ENCODE measurements at regions not wholly inside any gene's neighbourhood (a gene's known extent, or its start where the extent isn't known, plus 50 kb on each side); places are given as distances from the start of the nearest gene placed in this dataset.
"Not testable (repeated sequence)": the region's sequence is repeated elsewhere in the genome, so short reads cannot be mapped to it uniquely, and the experiment has no call there.

DNA sequence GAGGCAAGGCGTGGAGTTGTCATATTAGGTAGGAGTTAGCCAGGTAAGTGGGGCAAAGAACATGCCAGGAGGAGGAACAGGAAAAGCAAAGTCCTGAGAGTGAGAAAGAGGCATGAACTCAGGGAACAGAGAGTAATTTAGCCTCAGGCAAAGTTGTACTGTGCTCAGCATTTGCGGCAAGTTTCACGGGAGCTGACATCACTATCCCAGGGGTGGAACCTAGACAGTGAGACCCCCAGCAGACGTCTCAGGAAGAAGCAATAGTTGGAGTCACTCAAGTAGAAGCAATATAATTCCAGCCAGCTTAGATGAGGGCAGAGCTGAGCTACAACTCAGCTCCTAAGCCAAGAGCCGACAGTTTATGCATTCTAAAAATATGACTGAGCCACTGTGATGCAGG, 426.0 kb upstream of the ISX start:
- intact Hi-C loops (cut with micrococcal nuclease; ENCODE audit: unreplicated experiment) = no loop called here
- no TSS peak for BruUV-seq (replicated peaks)
- Histone ChIP-seq H3K9me3 (ENCODE audit: low read depth, low read length, poor library complexity, severe bottlenecking) (no peaks in the 10 kb centered on the region), H3K27ac (ENCODE audit: low read depth, low read length, poor library complexity, severe bottlenecking) (no peak overlapping the region), H3K36me3 (ENCODE audit: insufficient read depth, low read length, poor library complexity, severe bottlenecking) (no peaks in the 10 kb centered on the region), H3K4me3 (ENCODE audit: low read depth, low read length, poor library complexity, severe bottlenecking) (no peak overlapping the region), H3K27me3 (replicated peaks; ENCODE audit: insufficient read depth, low read depth, low read length, poor library complexity) (no peaks in the 10 kb centered on the region), H3K4me1 (ENCODE audit: insufficient read depth, low read length, poor library complexity, severe bottlenecking) (no peaks in the 10 kb centered on the region)
- CTCF ChIA-PET = no interaction called here
- POLR2A ChIA-PET (ENCODE audit: low non-redundant PET) = no interaction called here
- no peak for DNase-seq (ENCODE audit: low spot score)
- TF ChIP-seq, protein P1, sequence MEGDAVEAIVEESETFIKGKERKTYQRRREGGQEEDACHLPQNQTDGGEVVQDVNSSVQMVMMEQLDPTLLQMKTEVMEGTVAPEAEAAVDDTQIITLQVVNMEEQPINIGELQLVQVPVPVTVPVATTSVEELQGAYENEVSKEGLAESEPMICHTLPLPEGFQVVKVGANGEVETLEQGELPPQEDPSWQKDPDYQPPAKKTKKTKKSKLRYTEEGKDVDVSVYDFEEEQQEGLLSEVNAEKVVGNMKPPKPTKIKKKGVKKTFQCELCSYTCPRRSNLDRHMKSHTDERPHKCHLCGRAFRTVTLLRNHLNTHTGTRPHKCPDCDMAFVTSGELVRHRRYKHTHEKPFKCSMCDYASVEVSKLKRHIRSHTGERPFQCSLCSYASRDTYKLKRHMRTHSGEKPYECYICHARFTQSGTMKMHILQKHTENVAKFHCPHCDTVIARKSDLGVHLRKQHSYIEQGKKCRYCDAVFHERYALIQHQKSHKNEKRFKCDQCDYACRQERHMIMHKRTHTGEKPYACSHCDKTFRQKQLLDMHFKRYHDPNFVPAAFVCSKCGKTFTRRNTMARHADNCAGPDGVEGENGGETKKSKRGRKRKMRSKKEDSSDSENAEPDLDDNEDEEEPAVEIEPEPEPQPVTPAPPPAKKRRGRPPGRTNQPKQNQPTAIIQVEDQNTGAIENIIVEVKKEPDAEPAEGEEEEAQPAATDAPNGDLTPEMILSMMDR (conservative IDR thresholded peaks at IDR 0.05; ENCODE audit: low read depth, low read length) = no peak
- no peak for TF ChIP-seq EZH2 (IDR thresholded peaks at IDR 0.05; ENCODE audit: borderline replicate concordance, low read depth, low read length, poor library complexity, severe bottlenecking)

DNA sequence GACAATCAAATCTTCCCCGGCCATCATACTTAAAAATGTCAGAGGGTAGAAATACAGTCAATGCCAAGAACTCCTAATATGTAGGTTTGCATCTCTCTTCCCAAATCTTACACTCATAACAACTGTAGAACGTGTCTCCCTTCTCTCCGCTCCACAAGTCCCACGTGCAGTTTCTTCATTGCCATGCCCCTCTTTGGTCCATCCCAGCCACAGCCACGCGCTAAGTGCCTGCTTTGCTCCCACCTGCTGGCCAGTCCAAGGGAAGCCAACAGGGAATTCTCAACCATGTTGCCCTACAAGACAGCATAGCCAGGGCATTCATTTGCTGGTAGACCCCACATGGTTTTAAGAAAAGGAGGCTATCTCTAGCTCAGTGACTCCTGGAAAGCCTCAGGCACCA, 420.6 kb upstream of the ISX start:
- POLR2A ChIA-PET (ENCODE audit: low non-redundant PET) = no interaction called here
- intact Hi-C loops (cut with micrococcal nuclease; ENCODE audit: unreplicated experiment) = no loop called here

DNA sequence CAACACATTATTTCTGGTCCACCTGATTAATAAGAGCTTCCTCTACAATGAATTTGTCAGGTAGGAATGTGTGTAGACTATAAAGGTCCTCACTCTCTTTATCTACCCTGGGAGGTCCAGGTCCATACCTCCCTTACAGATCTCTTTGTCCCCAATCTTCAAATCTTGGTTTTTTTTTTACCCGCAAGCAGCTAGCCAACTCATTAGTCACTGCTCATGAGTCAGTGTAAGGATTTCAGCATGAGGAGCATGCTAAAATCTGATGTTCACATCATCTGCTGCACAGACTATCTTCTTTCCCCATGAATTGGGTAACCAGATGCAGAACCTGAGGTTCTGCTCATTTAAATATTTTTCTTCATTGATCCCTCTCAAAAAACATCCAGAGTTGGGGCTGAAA, 397.0 kb upstream of the ISX start:
- TF ChIP-seq, protein P1 (conservative IDR thresholded peaks at IDR 0.05; ENCODE audit: low read depth, low read length) = no peak
- TF ChIP-seq EZH2 (IDR thresholded peaks at IDR 0.05; ENCODE audit: borderline replicate concordance, low read depth, low read length, poor library complexity, severe bottlenecking) = no peak
- CTCF ChIA-PET = no interaction called here
- Histone ChIP-seq H3K4me1 (ENCODE audit: insufficient read depth, low read length, poor library complexity, severe bottlenecking) (no peaks in the 10 kb centered on the region), H3K27me3 (replicated peaks; ENCODE audit: insufficient read depth, low read depth, low read length, poor library complexity) (no peaks in the 10 kb centered on the region), H3K36me3 (ENCODE audit: insufficient read depth, low read length, poor library complexity, severe bottlenecking) (no peaks in the 10 kb centered on the region), H3K4me3 (ENCODE audit: low read depth, low read length, poor library complexity, severe bottlenecking) (no peak overlapping the region), H3K27ac (ENCODE audit: low read depth, low read length, poor library complexity, severe bottlenecking) (no peak overlapping the region), H3K9me3 (ENCODE audit: low read depth, low read length, poor library complexity, severe bottlenecking) (peaks cover 11% of the 10 kb centered on the region)
- intact Hi-C loops (cut with micrococcal nuclease; ENCODE audit: unreplicated experiment) = no loop called here
- no TSS peak for BruUV-seq (replicated peaks)
- POLR2A ChIA-PET (ENCODE audit: low non-redundant PET) = no interaction called here
- no peak for DNase-seq (ENCODE audit: low spot score)

More for the DNA sequence above, 420.6 kb upstream of the ISX start:
- CTCF ChIA-PET = no interaction called here
- TF ChIP-seq, protein P1 (conservative IDR thresholded peaks at IDR 0.05; ENCODE audit: low read depth, low read length) = no peak
- TF ChIP-seq EZH2 (IDR thresholded peaks at IDR 0.05; ENCODE audit: borderline replicate concordance, low read depth, low read length, poor library complexity, severe bottlenecking) = no peak
- DNase-seq (ENCODE audit: low spot score) = no peak
- BruUV-seq (replicated peaks) = no TSS peak
- no peaks in the 10 kb centered on the region for H3K36me3 ChIP-seq (ENCODE audit: insufficient read depth, low read length, poor library complexity, severe bottlenecking)
- no peak overlapping the region for H3K27ac ChIP-seq (ENCODE audit: low read depth, low read length, poor library complexity, severe bottlenecking)
- H3K9me3 ChIP-seq (ENCODE audit: low read depth, low read length, poor library complexity, severe bottlenecking) = no peaks in the 10 kb centered on the region
- H3K4me1 ChIP-seq (ENCODE audit: insufficient read depth, low read length, poor library complexity, severe bottlenecking) = no peaks in the 10 kb centered on the region
- H3K4me3 ChIP-seq (ENCODE audit: low read depth, low read length, poor library complexity, severe bottlenecking) = no peak overlapping the region
- no peaks in the 10 kb centered on the region for H3K27me3 ChIP-seq (replicated peaks; ENCODE audit: insufficient read depth, low read depth, low read length, poor library complexity)

DNA sequence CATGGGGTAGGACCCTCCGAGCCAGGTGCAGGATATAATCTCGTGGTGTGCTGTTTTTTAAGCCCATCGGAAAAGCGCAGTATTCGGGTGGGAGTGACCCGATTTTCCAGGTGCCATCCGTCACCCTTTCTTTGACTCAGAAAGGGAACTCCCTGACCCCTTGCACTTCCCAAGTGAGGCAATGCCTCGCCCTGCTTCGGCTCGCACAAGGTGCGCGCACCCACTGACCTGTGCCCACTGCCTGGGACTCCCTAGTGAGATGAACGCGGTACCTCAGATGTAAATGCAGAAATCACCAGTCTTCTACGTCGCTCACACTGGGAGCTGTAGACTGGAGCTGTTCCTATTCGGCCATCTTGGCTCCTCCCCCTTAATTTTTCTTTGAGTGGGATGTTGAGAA, 382.9 kb upstream of the ISX start:
- POLR2A ChIA-PET (ENCODE audit: low non-redundant PET) = not testable (repeated sequence)

DNA sequence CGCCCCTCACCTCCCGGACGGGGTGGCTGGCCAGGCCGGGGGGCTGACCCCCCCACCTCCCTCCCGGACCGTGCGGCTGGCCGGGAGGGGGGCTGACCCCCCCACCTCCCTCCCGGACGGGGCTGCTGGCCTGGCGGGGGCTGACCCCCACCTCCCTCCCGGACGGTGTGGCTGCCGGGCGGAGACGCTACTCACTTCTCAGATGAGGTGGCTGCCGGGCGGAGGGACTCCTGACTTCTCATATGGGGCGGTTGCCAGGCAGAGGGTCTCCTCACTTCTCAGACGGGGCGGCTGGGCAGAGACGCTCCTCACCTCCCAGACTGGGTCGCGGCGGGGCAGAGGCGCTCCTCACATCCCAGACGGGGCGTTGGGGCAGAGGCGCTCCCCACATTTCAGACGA, 381.7 kb upstream of the ISX start:
- POLR2A ChIA-PET (ENCODE audit: low non-redundant PET); intact Hi-C loops (cut with micrococcal nuclease; ENCODE audit: unreplicated experiment); BruUV-seq (replicated peaks); H3K36me3 ChIP-seq (ENCODE audit: insufficient read depth, low read length, poor library complexity, severe bottlenecking); H3K4me3 ChIP-seq (ENCODE audit: low read depth, low read length, poor library complexity, severe bottlenecking); H3K27ac ChIP-seq (ENCODE audit: low read depth, low read length, poor library complexity, severe bottlenecking); CTCF ChIA-PET; H3K27me3 ChIP-seq (replicated peaks; ENCODE audit: insufficient read depth, low read depth, low read length, poor library complexity); H3K9me3 ChIP-seq (ENCODE audit: low read depth, low read length, poor library complexity, severe bottlenecking); DNase-seq (ENCODE audit: low spot score); H3K4me1 ChIP-seq (ENCODE audit: insufficient read depth, low read length, poor library complexity, severe bottlenecking): not testable (repeated sequence)

More for the DNA sequence above, 382.9 kb upstream of the ISX start:
- DNase-seq (ENCODE audit: low spot score); H3K9me3 ChIP-seq (ENCODE audit: low read depth, low read length, poor library complexity, severe bottlenecking); H3K4me3 ChIP-seq (ENCODE audit: low read depth, low read length, poor library complexity, severe bottlenecking); H3K27me3 ChIP-seq (replicated peaks; ENCODE audit: insufficient read depth, low read depth, low read length, poor library complexity); H3K36me3 ChIP-seq (ENCODE audit: insufficient read depth, low read length, poor library complexity, severe bottlenecking); CTCF ChIA-PET; H3K27ac ChIP-seq (ENCODE audit: low read depth, low read length, poor library complexity, severe bottlenecking); H3K4me1 ChIP-seq (ENCODE audit: insufficient read depth, low read length, poor library complexity, severe bottlenecking); intact Hi-C loops (cut with micrococcal nuclease; ENCODE audit: unreplicated experiment); BruUV-seq (replicated peaks): not testable (repeated sequence)

Measured in A673 (cell line).